SW 1271 (cell line): ENCODE measurements at regions not wholly inside any gene's neighbourhood (a gene's known extent, or its start where the extent isn't known, plus 50 kb on each side); places are given as distances from the start of the nearest gene placed in this dataset.

Experiments
- DNase-seq, 2 experiments: peaks; one replicate each; lab custom pipeline; 2025; lab: John Stamatoyannopoulos, UW

DNA sequence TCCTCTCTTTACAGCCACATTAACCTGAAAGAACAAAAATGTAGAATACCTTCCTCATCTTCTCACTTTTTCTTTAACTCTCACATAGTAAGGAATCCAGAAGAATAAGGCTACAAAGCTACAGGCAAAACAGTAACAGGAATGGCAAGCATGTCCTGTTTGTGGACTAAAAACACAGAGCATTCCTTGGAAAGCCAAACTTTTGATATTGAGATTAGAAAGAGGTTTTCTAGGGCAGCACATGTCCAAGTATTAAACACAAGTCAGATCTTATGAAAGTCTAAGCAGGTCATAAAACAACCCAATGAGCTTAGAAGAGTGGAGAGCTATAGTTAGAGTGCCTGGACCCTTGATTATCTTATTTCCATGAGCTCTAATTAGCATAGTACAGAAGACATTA, 58.2 kb upstream of the FAM9C start:
- DNase-seq: no peak

DNA sequence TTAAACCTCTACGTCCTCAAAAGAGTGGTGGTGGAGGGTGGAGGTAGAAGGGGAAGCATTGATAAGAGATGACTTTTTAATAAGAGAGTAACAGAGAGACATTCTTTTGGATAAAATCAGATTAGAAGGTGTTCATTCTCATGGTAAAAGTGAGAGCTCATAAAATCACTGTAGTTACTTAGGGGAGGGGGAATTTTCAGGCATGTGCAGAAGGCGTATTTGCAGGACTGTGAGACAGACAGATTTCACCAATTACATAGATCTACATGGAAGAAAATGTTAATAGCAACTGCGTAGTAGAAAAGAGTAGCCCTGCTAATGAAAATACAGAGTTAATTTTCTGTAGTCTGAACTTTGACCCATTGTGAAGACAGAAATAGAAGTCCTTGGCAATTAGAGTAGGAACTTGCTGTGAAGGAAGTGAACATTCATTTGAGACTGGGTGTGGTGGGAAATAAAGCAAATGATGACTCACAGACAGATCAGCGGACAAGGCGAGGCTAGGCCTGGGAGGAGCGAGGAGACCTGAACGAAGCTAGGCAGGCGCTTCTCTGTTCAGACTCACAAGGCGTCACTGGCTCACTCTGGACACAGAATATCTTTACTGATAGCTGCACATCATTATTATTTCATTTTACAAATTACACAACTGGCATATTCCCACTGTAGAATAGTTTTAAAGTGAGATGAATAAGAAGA, 57.2 kb upstream of the FAM9C start:
- DNase-seq: peak; percentile 41 to 83

GRCh38 chrX:13099121-13099520, 54.7 kb upstream of the FAM9C start:
- no peak for DNase-seq

GRCh38 chrX:13096728-13097127, 52.3 kb upstream of the FAM9C start:
- DNase-seq: no peak

- no peak for DNase-seq
Observed at GRCh38 chrX:13094828-13095341, 50.5 kb upstream of the FAM9C start.

- DNase-seq: no peak
Observed at GRCh38 chrX:13094374-13094773, 50.0 kb upstream of the FAM9C start.
